Large intestine (tissue), 3 donors: ENCODE measurements at regions not wholly inside any gene's neighbourhood (a gene's known extent, or its start where the extent isn't known, plus 50 kb on each side); places are given as distances from the start of the nearest gene placed in this dataset.
A peak's percentile ranks its signal among the peaks of the same experiment; 100 is the strongest.

Experiments
- DNase-seq, 2 donors: peaks; one replicate each; pipeline versions ENCODE4 v3.0.0 to v3.0.0-alpha.2; 2013
- H3K27ac ChIP-seq: one replicate; pipeline ENCODE4 v1.5.1; 2013; ENCODE audit warnings: low read length
- H3K27me3 ChIP-seq: 2 replicates; pipeline ENCODE4 v1.6.1; 2013; ENCODE audit warnings: low read length; ENCODE audit not compliant: control insufficient read depth, insufficient read depth
- H3K36me3 ChIP-seq: 2 replicates; pipeline ENCODE4 v1.6.1; 2013; ENCODE audit warnings: low read length; ENCODE audit not compliant: control insufficient read depth, insufficient read depth
- H3K4me1 ChIP-seq: one replicate; pipeline ENCODE4 v1.6.1; 2013; ENCODE audit warnings: low read length; ENCODE audit not compliant: control insufficient read depth, insufficient read depth
- H3K4me3 ChIP-seq: one replicate; pipeline ENCODE4 v1.5.1; 2013; ENCODE audit warnings: low read length
- H3K9me3 ChIP-seq: one replicate; pipeline ENCODE4 v1.6.1; 2013; ENCODE audit warnings: mild to moderate bottlenecking, low read depth, low read length, moderate library complexity; ENCODE audit not compliant: control insufficient read depth
- whole genome bisulfite sequencing: methylation state at CpG from one replicate; pipeline ENCODE4 v1.1.5; 2013; ENCODE audit warnings: low lambda C conversion rate; ENCODE audit not compliant: insufficient coverage; 5-methylcytosine and 5-hydroxymethylcytosine counted together

GRCh38 chr4:112889199-112889598, 160.3 kb upstream of the ANK2 start:
- Histone ChIP-seq H3K36me3 (no peaks in the 10 kb centered on the region), H3K4me3 (no peak overlapping the region), H3K27ac (no peak overlapping the region), H3K9me3 (no peaks in the 10 kb centered on the region), H3K4me1 (no peaks in the 10 kb centered on the region), H3K27me3 (no peaks in the 10 kb centered on the region)
- DNase-seq: no peak

- DNase-seq: peak in 1 of 2 donors; percentile 9
- H3K9me3 ChIP-seq: no peaks in the 10 kb centered on the region
- H3K4me3 ChIP-seq: no peak overlapping the region
- no peaks in the 10 kb centered on the region for H3K27me3 ChIP-seq
- WGBS: no CpG with 5 or more reads among the region's 5 CpGs
- no peaks in the 10 kb centered on the region for H3K4me1 ChIP-seq
- H3K27ac ChIP-seq: peak overlapping the region; percentile 39
- no peaks in the 10 kb centered on the region for H3K36me3 ChIP-seq
These were observed 159.6 kb upstream of the ANK2 start for GRCh38 chr4:112889619-112890527.

DNA sequence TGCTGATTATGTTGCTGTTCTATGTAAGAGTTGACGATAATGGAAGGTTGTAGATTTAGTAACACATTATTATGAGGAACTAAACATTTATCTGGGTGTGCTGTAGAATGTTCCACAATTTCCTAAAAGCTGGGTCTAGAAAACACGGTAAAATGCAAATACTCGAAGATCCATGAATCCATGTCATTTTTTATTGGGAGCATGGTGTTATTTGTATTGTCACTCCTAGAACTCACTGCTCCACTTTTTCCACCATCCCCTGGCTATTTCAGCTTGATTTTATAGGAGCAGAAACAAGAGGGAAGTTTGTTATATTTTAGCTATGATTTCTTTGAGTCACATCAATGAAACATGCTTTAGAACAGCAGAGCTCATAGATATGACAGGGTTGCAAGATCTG, 155.0 kb upstream of the ANK2 start:
- no peaks in the 10 kb centered on the region for H3K4me1 ChIP-seq
- no CpG with 5 or more reads among the region's 3 CpGs for WGBS
- no peak overlapping the region for H3K27ac ChIP-seq
- DNase-seq: no peak
- H3K27me3 ChIP-seq: peaks cover 2% of the 10 kb centered on the region
- H3K4me3 ChIP-seq: no peak overlapping the region
- H3K36me3 ChIP-seq: no peaks in the 10 kb centered on the region
- no peaks in the 10 kb centered on the region for H3K9me3 ChIP-seq

- Histone ChIP-seq H3K9me3 (no peaks in the 10 kb centered on the region), H3K4me1 (no peaks in the 10 kb centered on the region), H3K27ac (no peak overlapping the region), H3K4me3 (no peak overlapping the region), H3K27me3 (peaks cover 2% of the 10 kb centered on the region), H3K36me3 (no peaks in the 10 kb centered on the region)
- DNase-seq: no peak
- WGBS: 67% methylated on average over 1 of the region's 1 CpG
These were observed 154.5 kb upstream of the ANK2 start for GRCh38 chr4:112894951-112895350.

- H3K27ac ChIP-seq: no peak overlapping the region
- no peaks in the 10 kb centered on the region for H3K4me1 ChIP-seq
- no peak for DNase-seq
- no peaks in the 10 kb centered on the region for H3K9me3 ChIP-seq
- H3K27me3 ChIP-seq: peaks cover 2% of the 10 kb centered on the region
- no peak overlapping the region for H3K4me3 ChIP-seq
- H3K36me3 ChIP-seq: no peaks in the 10 kb centered on the region
- no CpG with 5 or more reads among the region's 4 CpGs for WGBS
These were observed 153.4 kb upstream of the ANK2 start for GRCh38 chr4:112895811-112896608.

DNA sequence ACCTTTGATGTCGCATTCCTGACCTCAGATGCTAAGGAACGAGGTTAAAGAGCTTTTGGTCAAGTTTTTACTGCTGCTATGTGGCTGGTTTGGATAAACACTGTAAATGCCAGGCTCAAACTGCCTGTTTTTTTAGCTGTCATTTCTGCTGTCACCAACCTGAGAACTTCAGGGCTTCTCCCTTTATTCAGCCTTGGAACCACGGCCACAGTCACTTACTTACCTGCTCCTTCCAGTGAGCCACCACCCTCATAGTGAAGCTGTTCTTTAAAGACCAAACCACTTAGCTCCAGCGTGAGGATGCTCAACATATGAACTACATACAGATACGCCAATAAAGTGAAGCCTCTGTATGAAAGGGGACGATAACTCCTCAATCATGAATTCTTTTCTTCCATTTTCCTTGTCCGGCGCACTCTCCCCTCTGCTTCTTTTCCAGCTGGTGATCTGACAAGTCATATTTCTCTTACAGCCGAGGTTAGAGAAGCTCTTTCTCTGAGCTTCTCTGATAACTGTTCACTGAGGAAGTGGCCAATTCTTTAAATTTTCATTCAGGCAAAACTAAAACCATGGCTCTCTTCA, 152.8 kb upstream of the ANK2 start:
- H3K27ac ChIP-seq: no peak overlapping the region
- 79% methylated on average over 3 of the region's 9 CpGs for WGBS
- H3K27me3 ChIP-seq: peaks cover 2% of the 10 kb centered on the region
- no peaks in the 10 kb centered on the region for H3K4me1 ChIP-seq
- H3K36me3 ChIP-seq: no peaks in the 10 kb centered on the region
- H3K9me3 ChIP-seq: no peaks in the 10 kb centered on the region
- no peak overlapping the region for H3K4me3 ChIP-seq
- no peak for DNase-seq

GRCh38 chr4:112897543-112897942, 151.9 kb upstream of the ANK2 start:
- DNase-seq: no peak
- Histone ChIP-seq H3K9me3 (no peaks in the 10 kb centered on the region), H3K27me3 (peaks cover 2% of the 10 kb centered on the region), H3K27ac (no peak overlapping the region), H3K4me3 (no peak overlapping the region), H3K4me1 (no peaks in the 10 kb centered on the region), H3K36me3 (no peaks in the 10 kb centered on the region)
- no CpG with 5 or more reads among the region's 2 CpGs for WGBS

DNA sequence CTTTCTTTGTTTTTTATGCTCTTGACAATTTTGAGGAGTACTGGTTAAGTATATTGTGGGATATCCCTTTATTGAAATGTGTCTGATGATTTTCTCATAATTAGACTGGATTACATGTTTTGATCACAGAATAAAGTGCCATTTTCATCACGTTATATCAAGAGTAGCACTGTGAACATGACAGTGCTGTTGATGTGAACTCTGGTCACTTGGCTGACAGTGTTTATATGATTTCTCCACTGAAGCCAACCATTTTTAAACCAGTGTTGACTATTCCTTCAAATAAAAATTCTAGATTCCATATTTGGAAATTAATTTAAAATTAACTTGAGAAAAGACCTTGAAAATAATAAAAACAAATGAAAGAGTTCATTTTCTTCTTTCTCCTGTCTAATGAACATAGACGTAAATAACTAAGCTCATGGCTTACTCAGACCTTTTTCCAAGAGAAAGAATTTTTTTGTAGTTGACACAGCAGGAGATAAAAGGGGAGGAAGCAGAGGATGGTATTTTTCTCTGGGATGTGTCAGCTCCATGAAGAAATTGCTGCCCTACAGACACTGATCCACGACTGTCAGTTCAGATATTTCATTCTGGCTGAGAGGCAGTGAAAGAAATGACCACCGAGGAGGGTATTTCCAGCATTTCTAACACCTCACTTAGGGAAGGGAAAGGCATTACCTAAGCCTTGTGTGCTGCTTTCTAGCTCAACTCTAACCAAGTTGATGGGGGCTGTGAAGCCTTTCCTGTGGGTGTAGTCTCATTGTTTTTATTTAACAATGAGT, 150.9 kb upstream of the ANK2 start:
- no peak overlapping the region for H3K27ac ChIP-seq
- no peaks in the 10 kb centered on the region for H3K36me3 ChIP-seq
- no CpG with 5 or more reads among the region's 4 CpGs for WGBS
- H3K4me1 ChIP-seq: no peaks in the 10 kb centered on the region
- no peak overlapping the region for H3K4me3 ChIP-seq
- no peaks in the 10 kb centered on the region for H3K9me3 ChIP-seq
- H3K27me3 ChIP-seq: peaks cover 2% of the 10 kb centered on the region
- DNase-seq: no peak

- peaks cover 2% of the 10 kb centered on the region for H3K27me3 ChIP-seq
- no CpG with 5 or more reads among the region's 2 CpGs for WGBS
- no peak overlapping the region for H3K27ac ChIP-seq
- no peaks in the 10 kb centered on the region for H3K9me3 ChIP-seq
- H3K4me1 ChIP-seq: no peaks in the 10 kb centered on the region
- DNase-seq: no peak
- no peaks in the 10 kb centered on the region for H3K36me3 ChIP-seq
- no peak overlapping the region for H3K4me3 ChIP-seq
These were observed 149.0 kb upstream of the ANK2 start for GRCh38 chr4:112900416-112900815.

GRCh38 chr4:112901962-112902411, 147.5 kb upstream of the ANK2 start:
- WGBS: no CpG with 5 or more reads among the region's 1 CpG
- DNase-seq: peak in 1 of 2 donors; percentile 4
- no peak overlapping the region for H3K27ac ChIP-seq
- H3K4me1 ChIP-seq: no peaks in the 10 kb centered on the region
- H3K27me3 ChIP-seq: no peaks in the 10 kb centered on the region
- no peak overlapping the region for H3K4me3 ChIP-seq
- no peaks in the 10 kb centered on the region for H3K9me3 ChIP-seq
- H3K36me3 ChIP-seq: no peaks in the 10 kb centered on the region
